Kasumi-1 (cell line): ENCODE measurements at regions not wholly inside any gene's neighbourhood (a gene's known extent, or its start where the extent isn't known, plus 50 kb on each side); places are given as distances from the start of the nearest gene placed in this dataset.
A peak's percentile ranks its signal among the peaks of the same experiment; 100 is the strongest.
"Not testable (repeated sequence)": the region's sequence is repeated elsewhere in the genome, so short reads cannot be mapped to it uniquely, and the experiment has no call there.

Experiments
- DNase-seq, 2 experiments: peaks; one replicate each; lab custom pipeline; 2025; lab: John Stamatoyannopoulos, UW

GRCh38 chr1:232346844-232347243 lies 283.1 kb downstream of the SIPA1L2 start:
- no peak for DNase-seq

- DNase-seq, result no peak
Observed at GRCh38 chr1:232344791-232345399, 285.0 kb downstream of the SIPA1L2 start.

GRCh38 chr1:232344186-232344585 lies 285.7 kb downstream of the SIPA1L2 start:
- not testable (repeated sequence) for DNase-seq

GRCh38 chr1:232340446-232340845 lies 289.5 kb downstream of the SIPA1L2 start:
- no peak for DNase-seq

GRCh38 chr1:232339073-232339472 lies 290.9 kb downstream of the SIPA1L2 start:
- DNase-seq, result no peak

- DNase-seq, result no peak
Observed at GRCh38 chr1:232335741-232336293, 294.1 kb downstream of the SIPA1L2 start.

GRCh38 chr1:232335261-232335660 lies 294.7 kb downstream of the SIPA1L2 start:
- no peak for DNase-seq

GRCh38 chr1:232334811-232335210 lies 295.1 kb downstream of the SIPA1L2 start:
- DNase-seq, result no peak

- DNase-seq, result no peak
Observed at GRCh38 chr1:232334246-232334645, 295.7 kb downstream of the SIPA1L2 start.

GRCh38 chr1:232333419-232333767 lies 296.5 kb downstream of the SIPA1L2 start:
- DNase-seq, result no peak

GRCh38 chr1:232332710-232333418 lies 297.1 kb downstream of the SIPA1L2 start:
- DNase-seq, result not testable (repeated sequence)

GRCh38 chr1:232329103-232329813 lies 300.7 kb downstream of the SIPA1L2 start:
- DNase-seq, result no peak

GRCh38 chr1:232328486-232329102 lies 301.3 kb downstream of the SIPA1L2 start:
- DNase-seq, result peak; percentile 6 to 14

- DNase-seq, result no peak
Observed at GRCh38 chr1:232327899-232328298, 302.0 kb downstream of the SIPA1L2 start.

GRCh38 chr1:232327269-232327668 lies 302.7 kb downstream of the SIPA1L2 start:
- no peak for DNase-seq

GRCh38 chr1:232322162-232322734 lies 307.7 kb downstream of the SIPA1L2 start:
- DNase-seq, result no peak

- DNase-seq, result no peak
Observed at GRCh38 chr1:232319518-232320210, 310.3 kb downstream of the SIPA1L2 start.

GRCh38 chr1:232319072-232319471 lies 310.9 kb downstream of the SIPA1L2 start:
- DNase-seq, result no peak

- DNase-seq, result no peak
Observed at GRCh38 chr1:232318143-232318542, 311.8 kb downstream of the SIPA1L2 start.

- DNase-seq, result no peak
Observed at GRCh38 chr1:232317350-232317749, 312.6 kb downstream of the SIPA1L2 start.

- no peak for DNase-seq
Observed at GRCh38 chr1:232316864-232317263, 313.1 kb downstream of the SIPA1L2 start.
